ENCODE measurements at regions not wholly inside any gene's neighbourhood (a gene's known extent, or its start where the extent isn't known, plus 50 kb on each side); places are given as distances from the start of the nearest gene placed in this dataset.

GRCh38 chr12:58159941-58160340 lies 218.6 kb downstream of the ATP23 start:
- H3K4me1 Mint-ChIP-seq = no peaks in the 10 kb centered on the region
- H3K27me3 Mint-ChIP-seq = peaks cover 6 to 16% of the 10 kb centered on the region in 2 donors
- no peak overlapping the region for H3K4me3 Mint-ChIP-seq
- no peaks in the 10 kb centered on the region for H3K27me3 ChIP-seq (ENCODE audit: insufficient read depth, low read length)
- no peak overlapping the region for H3K27ac Mint-ChIP-seq
- DNase-seq = no peak
- no peaks in the 10 kb centered on the region for H3K36me3 ChIP-seq (ENCODE audit: insufficient read depth, low read length)
- no peaks in the 10 kb centered on the region for H3K9me3 ChIP-seq (ENCODE audit: control insufficient read depth in 1 of 2, low read length in 2 of 2)
- H3K4me1 ChIP-seq (ENCODE audit: insufficient read depth, low read length) = no peaks in the 10 kb centered on the region
- intact Hi-C loops (cut with micrococcal nuclease) = no loop called here
- ChIA-PET POLR2A (ENCODE audit: partially characterized antibody) (no interaction called here), CTCF (ENCODE audit: partially characterized antibody) (no interaction called here)
- no peaks in the 10 kb centered on the region for H3K36me3 Mint-ChIP-seq
- H3K4me3 ChIP-seq (ENCODE audit: low read length in 2 of 2) = no peak overlapping the region
- H3K27ac ChIP-seq (ENCODE audit: low read depth, low read length) = no peak overlapping the region
- H3K9me3 Mint-ChIP-seq = peaks cover 0 to 3% (median 0%) of the 10 kb centered on the region in 8 donors

GRCh38 chr12:58161773-58162172 lies 220.4 kb downstream of the ATP23 start:
- Histone ChIP-seq H3K4me3 (ENCODE audit: low read length in 2 of 2) (no peak overlapping the region), H3K27me3 (ENCODE audit: insufficient read depth, low read length) (no peaks in the 10 kb centered on the region), H3K9me3 (ENCODE audit: control insufficient read depth in 1 of 2, low read length in 2 of 2) (no peaks in the 10 kb centered on the region), H3K27ac (ENCODE audit: low read depth, low read length) (no peak overlapping the region), H3K36me3 (ENCODE audit: insufficient read depth, low read length) (no peaks in the 10 kb centered on the region), H3K4me1 (ENCODE audit: insufficient read depth, low read length) (no peaks in the 10 kb centered on the region)
- POLR2A ChIA-PET (ENCODE audit: partially characterized antibody) = no interaction called here
- intact Hi-C loops (cut with micrococcal nuclease) = no loop called here
- no peaks in the 10 kb centered on the region for H3K4me1 Mint-ChIP-seq
- H3K36me3 Mint-ChIP-seq = no peaks in the 10 kb centered on the region
- no peak overlapping the region for H3K27ac Mint-ChIP-seq
- CTCF ChIA-PET (ENCODE audit: partially characterized antibody) = no interaction called here
- DNase-seq = no peak
- H3K4me3 Mint-ChIP-seq = no peak overlapping the region
- peaks cover 0 to 3% (median 0%) of the 10 kb centered on the region in 8 donors for H3K9me3 Mint-ChIP-seq
- peaks cover 8 to 16% of the 10 kb centered on the region in 2 donors for H3K27me3 Mint-ChIP-seq

DNA sequence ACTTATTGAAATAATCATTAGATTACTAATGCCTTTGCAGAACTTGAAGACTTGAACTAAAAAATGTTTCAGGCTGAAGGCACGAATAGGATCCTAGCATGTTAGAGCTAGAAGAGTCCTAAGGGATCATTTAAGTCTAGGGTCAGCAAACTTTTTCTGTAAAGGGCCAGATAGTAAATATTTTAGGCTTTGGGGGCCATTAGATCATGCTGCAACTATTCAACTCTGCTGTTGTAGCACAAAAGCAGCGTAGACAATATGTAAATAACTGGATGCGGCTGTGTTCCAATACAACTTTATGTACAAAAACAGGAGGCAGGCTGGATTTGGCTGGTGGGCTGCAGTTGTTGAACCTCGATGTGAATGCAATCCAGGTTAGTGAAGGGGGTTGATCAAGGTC lies 221.7 kb downstream of the ATP23 start:
- intact Hi-C loops (cut with micrococcal nuclease) = no loop called here
- Mint-ChIP-seq H3K4me1 (no peaks in the 10 kb centered on the region), H3K9me3 (peaks cover 0 to 3% (median 0%) of the 10 kb centered on the region in 8 donors), H3K27me3 (peaks cover 12 to 13% of the 10 kb centered on the region in 2 donors), H3K27ac (no peak overlapping the region), H3K4me3 (no peak overlapping the region), H3K36me3 (no peaks in the 10 kb centered on the region)
- H3K27me3 ChIP-seq (ENCODE audit: insufficient read depth, low read length) = no peaks in the 10 kb centered on the region
- CTCF ChIA-PET (ENCODE audit: partially characterized antibody) = no interaction called here
- no peaks in the 10 kb centered on the region for H3K9me3 ChIP-seq (ENCODE audit: control insufficient read depth in 1 of 2, low read length in 2 of 2)
- H3K36me3 ChIP-seq (ENCODE audit: insufficient read depth, low read length) = no peaks in the 10 kb centered on the region
- POLR2A ChIA-PET (ENCODE audit: partially characterized antibody) = no interaction called here
- no peak for DNase-seq
- H3K4me3 ChIP-seq (ENCODE audit: low read length in 2 of 2) = no peak overlapping the region
- H3K4me1 ChIP-seq (ENCODE audit: insufficient read depth, low read length) = no peaks in the 10 kb centered on the region
- no peak overlapping the region for H3K27ac ChIP-seq (ENCODE audit: low read depth, low read length)

DNA sequence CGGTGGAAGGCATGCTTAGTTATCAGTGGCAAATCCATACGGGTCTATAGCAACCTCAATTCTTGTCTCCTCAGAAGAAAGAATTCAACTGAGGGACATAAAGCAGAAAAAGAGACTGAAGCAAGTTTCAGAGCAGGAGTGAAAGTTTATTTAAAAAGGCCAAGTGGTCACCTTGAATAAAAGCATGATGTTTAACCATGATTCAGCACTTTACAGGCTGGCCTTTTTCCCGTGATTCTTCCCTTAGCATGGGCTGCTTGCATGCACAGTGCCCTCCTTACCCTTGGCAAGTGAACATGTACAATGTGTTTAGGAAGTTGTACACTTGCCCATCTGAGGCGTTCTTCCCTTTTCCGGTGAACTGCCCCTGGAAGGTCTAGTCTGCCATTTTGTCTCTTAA lies 225.3 kb downstream of the ATP23 start:
- CTCF ChIA-PET (ENCODE audit: partially characterized antibody) = no interaction called here

DNA sequence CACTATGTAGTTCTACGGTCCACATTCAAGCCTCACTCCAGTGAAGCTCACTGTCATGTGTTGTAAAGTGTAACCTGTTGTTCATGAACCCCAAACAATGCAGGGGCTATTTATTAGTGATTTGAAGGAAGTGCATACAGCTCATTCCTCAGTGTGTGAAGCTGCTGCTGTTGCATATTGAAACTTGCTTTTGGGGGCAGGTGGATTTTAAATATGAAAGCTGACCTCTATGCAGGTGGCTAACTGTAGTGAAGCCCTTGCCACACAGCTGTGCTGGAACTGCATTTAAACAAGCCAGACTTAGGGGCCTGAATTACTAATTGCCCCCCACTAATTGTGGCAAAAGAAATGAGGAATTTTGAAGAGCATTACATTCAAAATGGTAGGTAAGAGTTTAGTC lies 226.3 kb downstream of the ATP23 start:
- no peaks in the 10 kb centered on the region for H3K9me3 ChIP-seq (ENCODE audit: control insufficient read depth in 1 of 2, low read length in 2 of 2)
- H3K4me3 ChIP-seq (ENCODE audit: low read length in 2 of 2) = no peak overlapping the region
- no peak for DNase-seq
- no peak overlapping the region for H3K27ac Mint-ChIP-seq
- H3K4me1 ChIP-seq (ENCODE audit: insufficient read depth, low read length) = no peaks in the 10 kb centered on the region
- peaks cover 0 to 3% (median 0%) of the 10 kb centered on the region in 8 donors for H3K9me3 Mint-ChIP-seq
- POLR2A ChIA-PET (ENCODE audit: partially characterized antibody) = no interaction called here
- no peaks in the 10 kb centered on the region for H3K36me3 Mint-ChIP-seq
- no peak overlapping the region for H3K27ac ChIP-seq (ENCODE audit: low read depth, low read length)
- peaks cover 8 to 9% of the 10 kb centered on the region in 2 donors for H3K27me3 Mint-ChIP-seq
- H3K4me3 Mint-ChIP-seq = no peak overlapping the region
- no peaks in the 10 kb centered on the region for H3K27me3 ChIP-seq (ENCODE audit: insufficient read depth, low read length)
- no peaks in the 10 kb centered on the region for H3K4me1 Mint-ChIP-seq
- H3K36me3 ChIP-seq (ENCODE audit: insufficient read depth, low read length) = no peaks in the 10 kb centered on the region
- CTCF ChIA-PET (ENCODE audit: partially characterized antibody) = no interaction called here
- intact Hi-C loops (cut with micrococcal nuclease) = no loop called here

More for the DNA sequence above, 225.3 kb downstream of the ATP23 start:
- intact Hi-C loops (cut with micrococcal nuclease) = no loop called here
- H3K27me3 Mint-ChIP-seq = peaks cover 8 to 10% of the 10 kb centered on the region in 2 donors
- H3K27ac Mint-ChIP-seq = no peak overlapping the region
- H3K4me1 ChIP-seq (ENCODE audit: insufficient read depth, low read length) = no peaks in the 10 kb centered on the region
- no peaks in the 10 kb centered on the region for H3K36me3 Mint-ChIP-seq
- no peak for DNase-seq
- no peaks in the 10 kb centered on the region for H3K27me3 ChIP-seq (ENCODE audit: insufficient read depth, low read length)
- no peaks in the 10 kb centered on the region for H3K9me3 ChIP-seq (ENCODE audit: control insufficient read depth in 1 of 2, low read length in 2 of 2)
- no peak overlapping the region for H3K4me3 ChIP-seq (ENCODE audit: low read length in 2 of 2)
- no peaks in the 10 kb centered on the region for H3K4me1 Mint-ChIP-seq
- peaks cover 0 to 3% (median 0%) of the 10 kb centered on the region in 8 donors for H3K9me3 Mint-ChIP-seq
- no peak overlapping the region for H3K4me3 Mint-ChIP-seq
- POLR2A ChIA-PET (ENCODE audit: partially characterized antibody) = no interaction called here
- H3K36me3 ChIP-seq (ENCODE audit: insufficient read depth, low read length) = no peaks in the 10 kb centered on the region
- no peak overlapping the region for H3K27ac ChIP-seq (ENCODE audit: low read depth, low read length)

DNA sequence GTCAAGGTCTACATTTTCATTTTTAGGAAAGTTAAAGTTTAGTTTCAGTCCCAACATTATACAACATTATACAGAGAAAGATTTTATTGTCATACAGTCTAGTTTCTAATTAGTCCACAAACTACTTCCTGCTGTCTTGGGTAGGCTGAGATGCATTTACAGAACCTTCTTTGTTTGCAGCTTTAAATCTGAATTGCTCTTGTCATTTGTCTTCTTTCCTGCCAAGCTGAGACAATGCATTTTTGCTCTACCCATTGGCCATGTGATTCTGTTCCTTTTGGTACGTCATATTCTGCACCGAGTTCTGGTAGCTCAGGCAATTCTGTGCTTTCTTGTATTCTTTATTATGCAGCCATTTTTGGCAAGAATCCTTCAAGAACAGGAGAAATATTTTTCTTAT lies 228.5 kb downstream of the ATP23 start:
- ChIA-PET CTCF (ENCODE audit: partially characterized antibody) (interaction anchor here (1.1 kb wide), 1 partner anchor 9 kb away, joined by 3 read pairs; no protein-coding TSS in a partner anchor), POLR2A (ENCODE audit: partially characterized antibody) (no interaction called here)
- Mint-ChIP-seq H3K4me1 (no peaks in the 10 kb centered on the region), H3K9me3 (peaks cover 0 to 2% (median 0%) of the 10 kb centered on the region in 8 donors), H3K36me3 (no peaks in the 10 kb centered on the region), H3K4me3 (no peak overlapping the region), H3K27ac (no peak overlapping the region), H3K27me3 (peaks cover 8 to 11% of the 10 kb centered on the region in 2 donors)
- no peaks in the 10 kb centered on the region for H3K36me3 ChIP-seq (ENCODE audit: insufficient read depth, low read length)
- H3K9me3 ChIP-seq (ENCODE audit: control insufficient read depth in 1 of 2, low read length in 2 of 2) = no peaks in the 10 kb centered on the region
- no peak for DNase-seq
- H3K27me3 ChIP-seq (ENCODE audit: insufficient read depth, low read length) = no peaks in the 10 kb centered on the region
- intact Hi-C loops (cut with micrococcal nuclease) = no loop called here
- H3K4me3 ChIP-seq (ENCODE audit: low read length in 2 of 2) = no peak overlapping the region
- H3K4me1 ChIP-seq (ENCODE audit: insufficient read depth, low read length) = no peaks in the 10 kb centered on the region
- H3K27ac ChIP-seq (ENCODE audit: low read depth, low read length) = no peak overlapping the region

DNA sequence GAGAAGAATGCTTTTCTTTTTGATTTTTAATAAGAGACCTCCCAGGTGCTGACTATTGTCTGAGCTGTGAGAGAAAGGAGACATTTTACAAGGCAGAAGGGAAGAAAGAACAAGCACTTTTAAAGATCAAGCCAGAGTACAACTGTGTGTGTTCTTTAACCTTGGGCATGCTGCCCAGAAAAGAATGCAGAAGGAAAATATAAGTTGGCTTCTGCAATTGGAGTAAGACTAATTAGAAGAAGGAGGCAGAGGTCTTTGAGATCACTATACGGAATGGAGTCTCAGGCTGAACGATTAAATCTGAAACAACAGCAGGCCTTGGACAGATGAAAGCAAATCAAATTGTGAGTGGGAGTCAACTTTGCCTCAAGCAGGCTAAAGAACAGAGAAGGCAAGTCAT lies 230.5 kb downstream of the ATP23 start:
- Histone ChIP-seq H3K36me3 (ENCODE audit: insufficient read depth, low read length) (no peaks in the 10 kb centered on the region), H3K27me3 (ENCODE audit: insufficient read depth, low read length) (no peaks in the 10 kb centered on the region), H3K4me3 (ENCODE audit: low read length in 2 of 2) (no peak overlapping the region), H3K9me3 (ENCODE audit: control insufficient read depth in 1 of 2, low read length in 2 of 2) (no peaks in the 10 kb centered on the region), H3K27ac (ENCODE audit: low read depth, low read length) (no peak overlapping the region), H3K4me1 (ENCODE audit: insufficient read depth, low read length) (no peaks in the 10 kb centered on the region)
- peaks cover 0 to 2% (median 0%) of the 10 kb centered on the region in 8 donors for H3K9me3 Mint-ChIP-seq
- H3K27ac Mint-ChIP-seq = no peak overlapping the region
- no peaks in the 10 kb centered on the region for H3K36me3 Mint-ChIP-seq
- ChIA-PET POLR2A (ENCODE audit: partially characterized antibody) (no interaction called here), CTCF (ENCODE audit: partially characterized antibody) (no interaction called here)
- H3K4me1 Mint-ChIP-seq = no peaks in the 10 kb centered on the region
- intact Hi-C loops (cut with micrococcal nuclease) = no loop called here
- H3K4me3 Mint-ChIP-seq = no peak overlapping the region
- no peak for DNase-seq
- H3K27me3 Mint-ChIP-seq = peaks cover 11 to 14% of the 10 kb centered on the region in 2 donors

DNA sequence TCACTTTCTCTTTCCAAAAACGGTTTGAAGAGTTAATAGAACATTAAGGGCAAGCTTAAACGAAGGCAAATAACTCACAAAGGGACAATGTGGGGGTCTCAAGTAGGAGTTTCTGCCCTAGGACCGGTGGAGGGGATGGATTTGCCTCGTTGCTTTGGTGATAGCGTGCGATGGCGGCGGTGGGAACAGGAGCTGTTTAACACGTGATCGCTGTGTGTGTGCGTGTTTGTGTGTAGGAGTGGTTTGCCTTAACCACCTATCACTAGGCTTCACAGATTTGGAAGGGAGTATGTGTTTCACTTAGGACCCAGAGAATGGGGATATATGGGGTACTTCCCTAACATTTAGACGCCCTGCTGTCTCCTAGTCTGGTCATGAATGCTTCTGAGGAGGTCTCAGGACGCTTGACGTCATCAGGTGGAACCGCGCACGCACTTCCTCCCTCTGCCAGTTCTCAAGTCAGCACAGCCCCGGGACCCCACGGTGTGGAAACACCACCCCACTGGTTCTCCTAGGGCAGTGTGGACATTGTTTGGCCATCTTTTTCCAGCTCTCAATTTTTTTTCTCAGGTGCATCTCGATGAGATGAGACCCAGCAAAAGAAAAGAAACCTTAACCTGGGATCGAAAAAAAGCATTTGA lies 231.2 kb downstream of the ATP23 start:
- Histone ChIP-seq H3K4me1 (ENCODE audit: insufficient read depth, low read length) (no peaks in the 10 kb centered on the region), H3K9me3 (ENCODE audit: control insufficient read depth in 1 of 2, low read length in 2 of 2) (no peaks in the 10 kb centered on the region), H3K4me3 (ENCODE audit: low read length in 2 of 2) (no peak overlapping the region), H3K36me3 (ENCODE audit: insufficient read depth, low read length) (no peaks in the 10 kb centered on the region), H3K27ac (ENCODE audit: low read depth, low read length) (no peak overlapping the region), H3K27me3 (ENCODE audit: insufficient read depth, low read length) (no peaks in the 10 kb centered on the region)
- CTCF ChIA-PET (ENCODE audit: partially characterized antibody) = no interaction called here
- no peak for DNase-seq
- Mint-ChIP-seq H3K27ac (no peak overlapping the region), H3K9me3 (peaks cover 0 to 2% (median 0%) of the 10 kb centered on the region in 8 donors), H3K4me1 (no peaks in the 10 kb centered on the region), H3K27me3 (peaks cover 11 to 16% of the 10 kb centered on the region in 2 donors), H3K36me3 (no peaks in the 10 kb centered on the region), H3K4me3 (no peak overlapping the region)
- POLR2A ChIA-PET (ENCODE audit: partially characterized antibody) = no interaction called here
- intact Hi-C loops (cut with micrococcal nuclease) = no loop called here

Measured in CD4-positive, alpha-beta memory T cell (primary cell).